Caki2 (cell line): ENCODE measurements at regions not wholly inside any gene's neighbourhood (a gene's known extent, or its start where the extent isn't known, plus 50 kb on each side); places are given as distances from the start of the nearest gene placed in this dataset.

Source experiments
- DNase-seq: peaks from one replicate; pipeline ENCODE4 v3.0.0-alpha.2; 2015; ENCODE audit warnings: low read depth
- in situ Hi-C: cut with HindIII; loops from 2 replicates; pipeline ENCODE4 v1.10.0; 2016; ENCODE audit warnings: low sequenced_read_pairs, low pct_unique_long_range_greater_than_20kb, mixed read lengths

GRCh38 chr20:19094959-19095541 lies 117.4 kb upstream of the SLC24A3 start:
- DNase-seq: peak; percentile 14
- in situ Hi-C loops: no loop called here

- no peak for DNase-seq
- in situ Hi-C loops: no loop called here
Measured at GRCh38 chr20:19095762-19096161, 116.7 kb upstream of the SLC24A3 start.

- no peak for DNase-seq
- in situ Hi-C loops: no loop called here
Measured at GRCh38 chr20:19096843-19097242, 115.6 kb upstream of the SLC24A3 start.

- in situ Hi-C loops: no loop called here
- no peak for DNase-seq
Measured at GRCh38 chr20:19098117-19098516, 114.3 kb upstream of the SLC24A3 start.

- in situ Hi-C loops: no loop called here
- no peak for DNase-seq
Measured at GRCh38 chr20:19098806-19099578, 113.5 kb upstream of the SLC24A3 start.

- in situ Hi-C loops: no loop called here
- DNase-seq: no peak
Measured at GRCh38 chr20:19099596-19100545, 112.6 kb upstream of the SLC24A3 start.

- in situ Hi-C loops: no loop called here
- no peak for DNase-seq
Measured at GRCh38 chr20:19100975-19101374, 111.5 kb upstream of the SLC24A3 start.

GRCh38 chr20:19104186-19104585 lies 108.3 kb upstream of the SLC24A3 start:
- DNase-seq: no peak
- in situ Hi-C loops: no loop called here

GRCh38 chr20:19108155-19108554 lies 104.3 kb upstream of the SLC24A3 start:
- in situ Hi-C loops: no loop called here
- DNase-seq: no peak

GRCh38 chr20:19110285-19110684 lies 102.2 kb upstream of the SLC24A3 start:
- in situ Hi-C loops: no loop called here
- DNase-seq: no peak

GRCh38 chr20:19110881-19111460 lies 101.5 kb upstream of the SLC24A3 start:
- in situ Hi-C loops: no loop called here

GRCh38 chr20:19112828-19113227 lies 99.6 kb upstream of the SLC24A3 start:
- in situ Hi-C loops: no loop called here

More at GRCh38 chr20:19110881-19111460, 101.5 kb upstream of the SLC24A3 start:
- no peak for DNase-seq

GRCh38 chr20:19113343-19113930 lies 99.0 kb upstream of the SLC24A3 start:
- in situ Hi-C loops: no loop called here
- no peak for DNase-seq

More at GRCh38 chr20:19112828-19113227, 99.6 kb upstream of the SLC24A3 start:
- DNase-seq: no peak

- no peak for DNase-seq
- in situ Hi-C loops: no loop called here
Measured at GRCh38 chr20:19114410-19114809, 98.0 kb upstream of the SLC24A3 start.

- in situ Hi-C loops: no loop called here
- no peak for DNase-seq
Measured at GRCh38 chr20:19115581-19115980, 96.9 kb upstream of the SLC24A3 start.

GRCh38 chr20:19120011-19120410 lies 92.4 kb upstream of the SLC24A3 start:
- no peak for DNase-seq
- in situ Hi-C loops: no loop called here

- DNase-seq: no peak
- in situ Hi-C loops: no loop called here
Measured at GRCh38 chr20:19120569-19120968, 91.9 kb upstream of the SLC24A3 start.

GRCh38 chr20:19121463-19121862 lies 91.0 kb upstream of the SLC24A3 start:
- in situ Hi-C loops: no loop called here
- DNase-seq: no peak
